HG03045 (cell line): ENCODE measurements at regions not wholly inside any gene's neighbourhood (a gene's known extent, or its start where the extent isn't known, plus 50 kb on each side); places are given as distances from the start of the nearest gene placed in this dataset.

Experiments
- ATAC-seq: cut with Tn5 transposase; IDR thresholded peaks from one replicate; pipeline ENCODE4 v1.9.1; 2021; ENCODE audit warnings: mild to moderate bottlenecking, moderate library complexity; ENCODE audit not compliant: unreplicated experiment

DNA sequence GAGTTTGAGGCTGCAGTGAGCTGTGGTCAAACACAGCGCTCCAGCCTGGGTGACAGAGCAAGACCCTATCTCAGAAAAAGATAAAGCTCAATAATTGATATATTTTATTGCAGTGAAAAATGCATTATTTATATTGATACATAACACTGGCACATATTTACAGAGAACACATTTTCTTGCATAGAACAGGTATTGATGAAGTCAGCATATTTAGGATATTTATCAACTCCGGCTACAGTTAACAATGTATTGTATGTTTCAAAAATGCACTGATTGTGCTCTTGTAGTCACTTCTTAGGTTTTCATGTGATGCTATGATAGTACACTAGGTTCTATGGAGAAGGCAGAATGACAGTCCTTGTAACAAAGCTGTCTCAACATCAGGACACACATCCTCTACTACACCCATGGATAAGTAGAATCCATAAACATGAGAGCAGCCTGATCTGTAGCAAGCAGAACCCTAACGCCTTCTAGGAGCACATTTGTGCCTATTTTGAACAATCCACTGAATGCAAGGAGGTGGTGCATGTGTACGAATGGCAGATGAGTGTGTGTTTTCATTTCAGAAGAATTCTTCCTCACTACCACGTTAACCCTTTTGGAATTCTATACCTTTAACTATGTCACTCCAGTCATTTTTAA, 586.1 kb upstream of the CELF2 start:
- ATAC-seq = no peak

DNA sequence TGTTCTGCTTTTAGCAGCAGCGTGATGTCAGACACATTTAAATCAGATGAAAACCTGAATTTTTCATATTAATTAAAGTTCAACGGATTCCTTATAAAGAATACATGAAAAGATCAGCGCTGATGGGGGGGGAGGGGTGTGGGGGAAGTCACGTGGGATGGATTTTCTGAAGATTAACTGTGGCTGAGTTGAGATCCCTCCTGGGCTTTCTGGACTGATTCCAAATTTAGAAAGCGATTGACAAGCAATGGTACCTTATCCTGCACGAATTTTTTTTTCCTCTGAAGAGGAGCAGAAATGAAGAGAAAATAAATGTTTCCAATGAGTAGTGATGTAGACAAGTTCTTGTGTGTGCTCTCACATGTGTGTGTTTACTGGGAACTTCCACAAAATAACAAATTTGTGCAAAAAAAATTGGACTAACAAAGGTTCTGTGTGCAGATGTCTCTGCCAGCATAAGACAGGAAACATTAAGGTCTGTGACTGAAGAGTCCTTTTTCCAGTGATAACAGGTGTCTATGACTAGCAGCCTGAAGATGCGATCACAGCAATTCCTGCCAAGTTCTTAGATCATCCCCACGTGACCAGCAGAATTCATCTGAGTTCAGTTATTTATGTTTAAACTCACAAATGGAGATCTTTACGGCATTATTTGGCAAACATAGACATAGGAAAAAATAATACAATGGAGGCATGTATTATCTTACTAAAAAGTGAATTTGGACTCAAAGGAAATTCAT, 585.2 kb upstream of the CELF2 start:
- no peak for ATAC-seq

DNA sequence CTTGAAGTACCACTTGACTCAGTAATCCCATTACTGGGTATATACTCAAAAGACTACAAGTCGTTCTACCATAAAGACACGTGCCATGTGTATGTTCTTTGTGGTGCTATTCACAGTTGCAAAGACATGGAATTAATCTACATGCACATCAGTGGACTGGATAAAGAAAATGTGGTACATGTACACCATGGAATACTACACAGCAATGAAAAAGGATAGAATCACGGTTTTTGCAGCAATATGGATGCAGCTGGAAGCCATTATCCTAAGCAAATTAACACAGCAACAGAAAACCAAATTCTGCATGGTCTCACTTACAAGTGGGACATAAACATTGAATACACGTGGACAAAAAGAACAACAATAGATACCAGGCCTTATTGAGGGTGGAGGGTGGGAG, 583.4 kb upstream of the CELF2 start:
- no peak for ATAC-seq

DNA sequence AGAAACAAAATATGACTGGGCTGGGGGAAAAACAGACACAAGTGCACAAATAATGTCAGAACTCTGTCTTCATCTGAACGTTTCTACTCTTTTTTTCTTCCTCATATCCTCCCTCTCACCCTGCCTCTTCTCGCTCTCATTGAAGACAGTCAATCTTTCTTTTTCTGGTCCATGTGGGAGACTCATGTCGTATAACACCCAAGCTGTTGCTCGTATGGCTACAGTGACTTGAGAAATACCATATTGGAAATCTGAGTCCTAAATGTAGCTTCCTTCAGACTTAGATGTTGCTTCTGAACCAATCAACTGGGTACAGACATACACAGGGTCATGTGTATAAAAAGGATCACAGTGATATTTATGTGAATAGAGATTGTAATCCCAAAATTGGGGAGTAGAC, 579.8 kb upstream of the CELF2 start:
- ATAC-seq = no peak

DNA sequence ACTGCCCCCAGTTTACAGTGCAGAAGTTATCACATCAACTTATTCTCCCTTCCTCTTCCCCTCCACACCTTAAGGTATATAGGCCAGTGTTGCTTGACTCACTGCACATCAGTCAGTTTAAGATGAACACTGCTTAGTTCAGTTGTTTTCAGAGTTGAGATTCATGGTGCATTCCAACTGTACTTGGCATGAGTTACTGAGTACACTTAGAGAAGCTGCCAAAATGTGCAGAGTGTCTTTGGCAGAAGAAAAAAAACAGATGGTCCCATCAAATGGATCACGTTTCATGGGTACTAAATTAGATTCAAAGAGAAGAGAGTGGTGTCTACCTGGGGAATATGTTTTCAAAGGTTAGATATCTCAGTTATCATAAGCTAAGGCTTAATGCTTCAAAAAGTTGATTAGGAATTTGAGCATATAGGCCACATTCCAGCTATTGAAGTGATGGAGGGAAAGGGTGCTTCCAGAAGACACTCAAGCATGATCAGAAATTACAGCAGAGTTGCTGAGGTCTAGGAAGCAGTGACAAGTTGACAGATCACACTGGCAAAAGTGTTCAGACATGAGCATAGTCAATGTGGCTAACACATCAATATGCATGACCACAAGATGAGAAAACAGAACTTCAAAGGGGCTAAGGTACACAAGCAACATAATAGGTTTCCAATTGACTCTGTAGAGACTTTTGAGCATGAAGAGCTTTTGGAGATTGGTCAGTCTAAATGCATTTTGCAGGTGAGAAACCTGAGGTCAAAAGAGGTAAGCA, 579.2 kb upstream of the CELF2 start:
- no peak for ATAC-seq

DNA sequence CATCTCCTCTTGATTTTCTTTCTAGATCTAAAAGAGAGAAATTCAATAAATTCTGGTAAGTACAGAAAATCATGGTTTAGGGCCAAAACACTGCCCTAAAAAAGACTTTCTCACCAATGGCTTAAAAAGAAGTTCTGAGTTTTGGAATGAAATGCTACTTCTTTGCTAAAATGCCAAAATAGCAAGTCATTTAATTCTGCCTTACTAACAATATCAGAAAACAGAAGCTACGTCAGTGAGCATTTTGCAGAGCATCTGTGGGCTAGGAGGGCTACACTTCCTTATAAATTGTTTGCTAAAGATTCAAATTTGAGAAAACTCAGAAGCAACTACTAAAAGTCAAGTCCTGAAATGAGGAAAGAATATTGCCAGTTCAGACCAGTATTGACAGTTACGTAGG, 560.8 kb upstream of the CELF2 start:
- ATAC-seq = no peak

DNA sequence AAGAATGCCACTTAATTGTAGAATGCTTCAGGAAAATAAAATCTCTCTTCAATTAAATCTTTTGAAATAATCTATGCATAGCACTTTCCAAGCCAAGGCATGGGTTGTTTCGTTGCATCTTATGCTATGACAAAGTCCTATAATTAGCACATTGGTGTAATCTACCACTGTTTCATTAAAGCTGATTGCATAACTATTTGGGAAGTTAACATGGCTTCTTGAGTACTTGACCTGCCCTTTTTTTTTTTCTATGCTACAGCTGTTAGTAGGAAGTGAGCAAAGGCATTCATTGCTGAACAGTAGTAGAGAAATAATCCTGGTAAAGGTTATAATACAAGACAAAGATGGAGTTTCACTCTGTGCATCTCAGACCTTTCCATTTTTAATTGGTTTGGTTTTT, 557.2 kb upstream of the CELF2 start:
- ATAC-seq = no peak

DNA sequence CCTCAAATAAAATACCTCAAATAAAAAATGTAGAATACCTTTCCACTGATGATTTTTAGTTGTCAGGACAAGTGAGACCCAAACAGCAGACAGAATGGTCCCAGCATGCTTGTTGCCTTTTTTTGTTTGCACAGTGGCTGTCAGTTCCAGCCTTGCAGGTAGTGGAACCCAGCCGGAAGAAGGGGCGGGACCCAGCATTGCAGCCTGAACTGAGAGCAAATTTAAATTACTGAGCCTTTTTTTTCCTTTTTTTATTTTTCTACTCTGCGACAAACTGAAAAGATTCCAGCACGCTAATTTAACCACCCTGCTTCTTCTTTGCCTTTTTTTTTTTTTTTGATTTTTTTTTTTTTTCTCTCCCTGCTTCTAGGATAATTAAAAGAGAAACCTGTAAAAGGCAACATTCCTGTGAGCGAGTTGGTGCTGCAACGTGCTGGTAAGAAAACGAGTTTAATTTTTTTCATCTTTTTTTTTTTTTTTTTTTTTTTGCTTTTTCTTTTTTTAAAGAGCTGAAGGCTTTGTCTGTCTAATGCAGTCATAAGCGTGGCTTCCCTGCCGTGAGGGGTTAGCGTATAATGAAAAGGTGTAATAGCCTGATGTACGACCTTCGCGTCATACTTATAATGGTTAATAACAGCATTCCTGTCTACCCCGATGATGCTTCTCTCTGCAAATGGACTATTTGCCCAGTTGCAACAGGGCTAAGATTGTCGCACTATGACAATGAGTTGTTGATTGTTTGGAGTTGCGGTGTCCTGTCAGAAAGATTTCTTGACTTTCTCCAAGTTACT, 555.3 kb upstream of the CELF2 start:
- no peak for ATAC-seq

DNA sequence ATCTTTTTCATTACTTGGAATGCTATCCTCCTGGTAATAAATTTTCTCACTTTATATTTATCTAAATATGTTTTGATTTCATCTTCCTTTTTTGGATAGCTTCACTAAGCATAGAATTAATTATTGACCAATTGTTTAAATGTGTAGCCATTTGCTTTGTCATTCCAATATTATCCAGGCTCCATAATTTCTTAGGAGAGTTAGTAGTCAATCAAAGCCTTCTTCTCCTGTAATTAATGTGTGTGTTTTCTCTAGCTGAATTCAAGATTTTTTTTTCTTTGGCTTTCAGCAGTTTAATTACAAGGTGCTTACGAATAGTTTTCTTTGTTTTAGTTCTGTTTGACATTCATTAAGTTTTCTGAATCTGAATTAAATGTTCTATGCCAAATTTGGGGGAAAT, 545.9 kb upstream of the CELF2 start:
- no peak for ATAC-seq

DNA sequence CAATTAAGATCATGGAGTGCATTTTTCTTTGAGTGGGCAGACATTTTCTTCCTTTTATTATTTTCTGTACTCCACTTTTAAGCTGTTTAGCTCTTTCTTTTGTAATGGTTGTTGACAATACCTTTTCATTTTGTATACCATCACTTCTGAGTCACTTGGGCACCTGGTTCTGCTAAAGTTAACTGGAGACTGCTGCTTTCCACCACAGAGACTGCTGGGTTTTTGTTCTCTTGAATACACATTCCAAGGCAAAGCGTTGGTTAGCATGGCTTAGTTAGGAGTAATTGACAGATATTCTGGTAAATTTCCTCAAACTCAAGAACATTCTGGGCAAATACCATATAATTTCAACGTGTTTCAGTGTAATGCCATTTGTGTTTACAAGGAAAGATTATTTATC, 541.9 kb upstream of the CELF2 start:
- ATAC-seq = no peak

DNA sequence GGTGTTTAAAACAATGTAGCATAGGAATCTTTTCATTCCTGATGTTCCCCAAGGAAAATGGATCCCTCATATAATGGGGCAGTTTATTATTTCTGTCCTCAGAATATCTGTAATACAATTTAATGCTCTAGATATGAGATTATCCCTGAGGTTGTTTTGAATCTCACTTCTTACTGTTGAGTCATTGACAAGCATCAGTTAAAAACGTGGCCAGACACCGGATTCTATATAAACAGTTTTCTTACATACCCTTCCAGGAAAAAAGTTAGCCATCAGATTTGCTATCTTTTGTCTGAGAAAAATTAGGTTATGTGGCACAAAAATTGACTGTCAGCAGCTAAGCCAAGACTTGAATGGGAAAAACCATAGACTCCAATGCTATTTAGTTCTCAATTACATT, 539.8 kb upstream of the CELF2 start:
- no peak for ATAC-seq

DNA sequence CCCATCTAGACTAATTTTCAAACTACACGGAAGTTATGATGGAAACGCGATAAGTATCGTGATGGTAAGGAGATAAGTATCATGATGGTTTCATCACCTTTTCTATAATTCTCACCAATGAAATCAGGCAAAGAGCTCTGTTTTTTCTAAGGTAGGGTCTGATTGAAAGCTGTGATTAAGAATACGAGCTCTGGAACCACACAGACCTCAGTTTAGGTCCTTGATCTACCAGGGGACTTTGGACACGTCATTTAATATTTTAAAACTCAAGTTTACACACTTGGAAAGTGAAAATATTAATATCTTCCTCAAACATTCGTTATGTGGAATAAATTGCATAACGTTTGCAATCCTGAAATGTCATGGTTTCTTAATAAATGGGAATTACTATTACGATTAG, 538.2 kb upstream of the CELF2 start:
- ATAC-seq = no peak

DNA sequence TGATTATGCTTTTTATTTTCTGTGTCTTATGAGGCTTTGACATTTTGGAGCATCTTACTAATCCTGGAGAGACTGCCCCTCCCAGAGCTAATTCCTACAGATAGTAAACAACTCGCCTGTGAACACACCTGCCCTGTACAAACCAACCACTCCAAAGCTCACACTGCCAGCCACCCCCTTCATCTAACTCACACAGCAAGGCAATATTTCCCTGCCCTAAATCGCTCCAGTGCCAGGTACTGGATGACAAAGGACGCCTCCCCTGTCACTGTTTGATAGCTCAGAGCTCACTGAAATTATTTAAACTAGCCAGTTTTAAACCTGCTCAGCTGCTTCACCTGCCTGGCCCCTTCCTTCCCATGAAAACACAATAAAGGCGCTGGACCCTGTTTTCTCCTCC, 535.1 kb upstream of the CELF2 start:
- no peak for ATAC-seq

DNA sequence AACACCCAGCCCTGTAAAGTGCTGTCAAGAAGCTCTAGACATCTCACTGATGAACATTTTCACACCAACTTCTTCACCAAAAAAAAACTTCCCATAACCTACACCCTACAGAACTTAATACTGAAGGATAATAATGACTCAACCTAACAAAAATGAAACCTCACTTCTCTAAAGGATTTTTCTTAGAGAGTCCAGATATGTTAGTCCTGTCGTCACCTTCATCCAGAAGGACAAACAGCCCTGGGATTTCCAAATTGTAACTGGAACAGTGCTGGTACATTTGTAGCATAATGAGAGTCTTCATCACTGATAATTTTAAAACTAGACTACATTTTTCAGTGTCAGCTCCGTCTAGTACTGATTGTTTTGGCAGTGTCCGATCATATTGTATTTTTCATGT, 528.6 kb upstream of the CELF2 start:
- ATAC-seq = no peak

DNA sequence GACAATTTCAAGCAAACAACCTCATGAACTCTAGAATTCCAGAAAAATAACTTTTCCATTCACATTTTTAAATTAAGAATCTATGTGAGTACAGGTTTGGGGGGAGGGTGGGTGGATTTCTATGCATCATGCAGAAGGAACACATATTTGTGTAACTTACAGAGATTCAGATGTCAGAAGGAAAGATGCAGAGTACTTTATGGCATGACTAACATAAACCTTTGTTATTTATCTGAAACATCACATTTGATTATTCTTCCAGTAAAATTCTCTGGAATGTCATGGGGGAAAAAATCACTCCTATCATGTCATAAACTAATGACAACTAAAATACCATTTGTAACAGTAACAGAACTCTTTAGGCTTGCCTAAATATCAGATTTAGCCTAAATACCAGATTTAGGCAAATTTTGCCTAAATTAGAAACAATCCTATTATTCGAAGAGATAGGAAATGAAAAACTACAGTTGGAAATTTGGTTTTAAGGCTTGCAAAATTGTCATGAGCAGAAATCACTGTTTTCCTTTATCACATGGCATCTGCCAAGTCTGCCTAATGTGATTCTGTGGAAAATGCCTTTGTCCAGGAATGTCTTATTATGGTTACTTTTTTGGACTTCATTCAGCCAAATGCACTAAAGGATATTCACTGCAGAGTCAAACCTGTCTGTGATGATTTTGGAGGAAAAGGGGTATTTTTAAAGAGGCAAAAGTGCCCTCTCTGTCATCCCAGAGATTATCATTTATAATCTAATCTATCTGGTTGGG, 527.7 kb upstream of the CELF2 start:
- no peak for ATAC-seq

DNA sequence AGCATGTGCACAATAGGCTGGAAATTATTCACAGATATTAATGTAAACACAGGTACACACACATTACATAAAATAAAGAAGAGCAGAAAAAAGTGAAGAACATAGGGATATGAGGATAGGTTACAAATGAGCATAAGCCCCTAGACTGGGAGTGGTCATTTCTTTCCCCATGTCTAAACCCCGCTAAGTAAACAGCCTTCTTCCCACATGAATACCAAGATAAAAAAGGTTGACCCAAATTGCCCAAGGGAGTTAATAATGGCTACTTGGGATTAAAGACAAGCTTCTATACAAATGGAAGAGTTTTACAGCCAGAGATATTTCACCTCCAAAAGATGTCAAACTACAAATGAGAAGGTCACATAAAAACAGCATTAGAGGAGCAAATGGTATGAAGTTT, 527.1 kb upstream of the CELF2 start:
- no peak for ATAC-seq

DNA sequence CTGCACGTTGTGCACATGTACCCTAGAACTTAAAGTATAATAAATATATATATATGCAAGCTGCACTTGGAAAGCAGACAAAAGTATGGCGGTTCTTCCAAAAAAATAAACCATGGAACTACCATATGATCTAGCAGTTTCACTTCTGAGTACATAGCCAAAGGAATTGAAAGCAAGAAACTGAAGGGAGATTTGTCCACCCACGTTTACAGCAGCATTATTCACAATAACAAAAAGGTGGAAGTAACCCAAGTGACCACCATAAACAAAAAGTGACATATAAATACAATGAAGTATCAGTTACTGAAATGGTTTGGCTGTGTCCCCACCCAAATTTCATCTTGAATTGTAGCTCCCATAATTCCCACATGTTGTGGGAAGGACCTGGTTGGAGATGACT, 525.3 kb upstream of the CELF2 start:
- no peak for ATAC-seq

DNA sequence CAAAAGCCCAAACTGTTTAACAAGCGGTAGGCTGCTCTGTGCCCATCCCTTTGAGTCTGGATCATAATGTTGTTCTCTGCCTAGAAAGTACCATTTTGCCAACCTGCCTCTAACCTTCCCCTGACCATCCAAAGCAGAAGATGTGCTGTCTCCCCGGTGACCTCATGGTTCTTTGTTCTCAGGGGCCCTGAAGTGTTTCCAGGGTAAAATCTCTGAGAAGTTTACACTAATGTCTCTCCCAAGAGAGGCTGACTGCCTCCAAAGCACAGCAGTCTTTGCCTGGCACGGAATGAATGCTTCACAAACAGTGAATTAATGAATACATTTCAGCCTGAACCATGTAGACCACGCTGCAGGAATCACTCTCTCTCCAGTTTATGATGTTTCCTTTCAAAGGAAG, 523.8 kb upstream of the CELF2 start:
- ATAC-seq = no peak

DNA sequence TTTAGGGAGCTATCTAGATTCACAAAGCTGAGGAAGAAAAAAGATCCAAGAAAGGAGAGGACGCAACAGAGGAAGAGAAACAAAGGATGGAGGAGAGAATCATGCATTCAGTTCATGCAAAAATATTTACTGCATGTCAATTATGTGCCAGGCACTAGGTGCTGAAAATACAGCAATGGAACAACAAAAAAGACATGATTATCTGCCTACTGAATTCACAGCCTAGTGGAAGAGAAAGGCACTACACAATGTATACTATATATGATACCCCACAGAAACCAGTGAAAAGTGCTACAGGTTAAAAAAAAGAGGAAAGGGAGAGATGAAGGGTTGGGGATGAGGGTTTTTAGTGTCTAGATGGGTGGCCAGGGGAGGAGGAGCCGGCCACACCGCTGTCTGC, 520.4 kb upstream of the CELF2 start:
- ATAC-seq = no peak

DNA sequence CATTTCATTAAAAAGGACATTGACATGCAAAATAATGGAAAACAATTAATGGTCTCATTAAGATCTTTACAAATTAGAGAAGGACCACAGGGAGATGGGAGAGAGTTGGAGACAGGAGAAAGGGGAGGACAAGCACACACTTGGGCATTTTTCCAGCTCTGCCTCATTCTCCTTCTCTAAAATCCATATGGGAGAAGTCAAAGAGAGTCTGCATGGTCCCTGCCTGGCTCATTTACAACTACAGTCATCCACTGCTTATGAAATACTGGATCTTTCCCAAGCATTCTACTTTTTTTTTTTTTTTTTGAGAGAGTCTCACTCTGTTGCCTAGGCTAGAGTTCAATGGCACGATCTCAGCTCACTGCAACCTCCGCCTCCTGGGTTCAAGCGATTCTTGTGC, 518.9 kb upstream of the CELF2 start:
- no peak for ATAC-seq

DNA sequence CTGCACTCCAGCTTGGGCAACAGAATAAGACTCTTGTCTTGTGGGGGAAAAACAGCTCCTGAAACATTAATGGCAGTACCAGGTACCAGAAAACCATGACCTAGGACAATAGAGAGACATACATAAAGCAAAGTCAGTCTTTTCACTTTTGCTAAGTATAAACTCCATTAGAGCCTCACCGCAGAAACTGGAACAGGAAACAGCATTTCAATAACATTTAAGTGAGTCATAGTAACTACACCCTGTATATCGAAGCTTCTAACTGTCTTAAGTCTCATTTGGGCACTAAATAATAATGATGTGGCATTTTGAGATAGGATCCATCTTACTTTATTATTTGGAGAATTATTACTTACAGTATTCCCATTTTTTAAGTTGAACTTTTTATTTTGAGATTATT, 517.8 kb upstream of the CELF2 start:
- no peak for ATAC-seq
